ENCODE measurements at regions not wholly inside any gene's neighbourhood (a gene's known extent, or its start where the extent isn't known, plus 50 kb on each side); places are given as distances from the start of the nearest gene placed in this dataset.

DNA sequence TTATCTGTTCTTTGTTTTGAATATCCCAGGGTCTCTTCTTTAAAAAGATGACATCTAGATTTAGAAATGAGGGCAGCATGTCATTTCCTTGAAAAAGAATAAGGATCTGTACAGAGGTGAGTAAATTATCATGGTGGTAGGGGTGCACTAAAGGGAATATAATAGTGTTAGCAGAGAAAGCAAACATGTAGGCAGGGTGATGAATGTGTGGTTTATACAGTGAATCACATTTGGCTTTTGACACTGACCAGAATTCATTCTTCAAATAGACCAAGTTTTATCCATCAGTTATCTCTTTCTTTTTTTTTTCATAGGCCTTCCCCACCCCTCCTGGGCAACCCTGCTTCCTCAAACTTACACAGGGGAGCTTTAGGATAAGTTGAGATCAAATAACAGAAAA, 184.5 kb upstream of the LRP1B start:
- H4K20me1 ChIP-seq (ENCODE audit: control insufficient read depth, insufficient read depth, insufficient read length), result no peaks in the 10 kb centered on the region
- H2BK12ac ChIP-seq (ENCODE audit: insufficient read length, low read depth, low read length), result no peak overlapping the region
- H2BK120ac ChIP-seq (ENCODE audit: low read depth, low read length, poor library complexity, severe bottlenecking), result no peak overlapping the region
- H2BK15ac ChIP-seq (ENCODE audit: low read depth, low read length), result no peak overlapping the region
- Mint-ChIP-seq H3K36me3 (ENCODE audit: insufficient read depth in 1 of 3, low read depth in 3 of 3) (peaks cover 0 to 15% (median 14%) of the 10 kb centered on the region in 3 experiments; a peak in 4 of 7 replicates), H3K27me3 (ENCODE audit: low read depth) (no peaks in the 10 kb centered on the region), H3K27ac (no peak overlapping the region), H3K4me3 (no peak overlapping the region), H3K9me3 (peaks cover 16% of the 10 kb centered on the region in 2 experiments), H3K4me1 (no peaks in the 10 kb centered on the region)
- no peak overlapping the region for H3K4ac ChIP-seq (ENCODE audit: low read depth, low read length)
- H3K23ac ChIP-seq (ENCODE audit: insufficient read length, low read depth, low read length), result no peak overlapping the region
- H3K4me1 ChIP-seq (ENCODE audit: insufficient read depth, low read length), result no peaks in the 10 kb centered on the region
- H4K8ac ChIP-seq (replicated peaks; ENCODE audit: insufficient read length, low read depth, low read length), result no peak overlapping the region
- no peak overlapping the region for H3K4me2 ChIP-seq (ENCODE audit: insufficient read depth, insufficient read length, low read length)
- H2AK5ac ChIP-seq (ENCODE audit: insufficient read length, low read length), result no peak overlapping the region
- no peak overlapping the region for H3K27ac ChIP-seq (ENCODE audit: insufficient read length, low read depth, low read length)
- H3K9ac ChIP-seq (ENCODE audit: extremely low read depth, insufficient read length, low read length), result no peak overlapping the region
- peaks cover 4% of the 10 kb centered on the region for H3K9me3 ChIP-seq (ENCODE audit: control insufficient read depth, low read depth, low read length)
- no peak for DNase-seq
- TF ChIP-seq, protein P1, sequence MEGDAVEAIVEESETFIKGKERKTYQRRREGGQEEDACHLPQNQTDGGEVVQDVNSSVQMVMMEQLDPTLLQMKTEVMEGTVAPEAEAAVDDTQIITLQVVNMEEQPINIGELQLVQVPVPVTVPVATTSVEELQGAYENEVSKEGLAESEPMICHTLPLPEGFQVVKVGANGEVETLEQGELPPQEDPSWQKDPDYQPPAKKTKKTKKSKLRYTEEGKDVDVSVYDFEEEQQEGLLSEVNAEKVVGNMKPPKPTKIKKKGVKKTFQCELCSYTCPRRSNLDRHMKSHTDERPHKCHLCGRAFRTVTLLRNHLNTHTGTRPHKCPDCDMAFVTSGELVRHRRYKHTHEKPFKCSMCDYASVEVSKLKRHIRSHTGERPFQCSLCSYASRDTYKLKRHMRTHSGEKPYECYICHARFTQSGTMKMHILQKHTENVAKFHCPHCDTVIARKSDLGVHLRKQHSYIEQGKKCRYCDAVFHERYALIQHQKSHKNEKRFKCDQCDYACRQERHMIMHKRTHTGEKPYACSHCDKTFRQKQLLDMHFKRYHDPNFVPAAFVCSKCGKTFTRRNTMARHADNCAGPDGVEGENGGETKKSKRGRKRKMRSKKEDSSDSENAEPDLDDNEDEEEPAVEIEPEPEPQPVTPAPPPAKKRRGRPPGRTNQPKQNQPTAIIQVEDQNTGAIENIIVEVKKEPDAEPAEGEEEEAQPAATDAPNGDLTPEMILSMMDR (conservative IDR thresholded peaks at IDR 0.05), result no peak
- no peaks in the 10 kb centered on the region for H3K27me3 ChIP-seq (ENCODE audit: insufficient read depth, low read length)
- no peak overlapping the region for H4K5ac ChIP-seq (ENCODE audit: insufficient read length, low read depth, low read length)
- H2AFZ ChIP-seq (ENCODE audit: low read length), result no peak overlapping the region
- H3K56ac ChIP-seq (ENCODE audit: insufficient read length, low read depth, low read length), result no peak overlapping the region
- no peak overlapping the region for H3K18ac ChIP-seq (ENCODE audit: insufficient read length, low read depth, low read length)
- no peak overlapping the region for H2BK5ac ChIP-seq (ENCODE audit: insufficient read length, low read length)
- no peaks in the 10 kb centered on the region for H3K23me2 ChIP-seq (ENCODE audit: insufficient read length, low read depth, low read length, poor library complexity, severe bottlenecking)
- H3K79me1 ChIP-seq (ENCODE audit: insufficient read depth, low read depth, low read length, poor library complexity, severe bottlenecking), result no peaks in the 10 kb centered on the region
- no peak overlapping the region for H3K14ac ChIP-seq (ENCODE audit: insufficient read depth, low read length)
- no peak overlapping the region for H4K91ac ChIP-seq (ENCODE audit: insufficient read length, low read depth, low read length)
- no peaks in the 10 kb centered on the region for H3K79me2 ChIP-seq (ENCODE audit: insufficient read depth, low read length)
- H3T11ph ChIP-seq (ENCODE audit: low read length), result no peak overlapping the region
- H2BK20ac ChIP-seq (ENCODE audit: low read depth, low read length, poor library complexity, severe bottlenecking), result no peak overlapping the region

All from H9 (cell line).